CD4-positive, CD25-positive, alpha-beta regulatory T cell (primary cell): ENCODE measurements at regions not wholly inside any gene's neighbourhood (a gene's known extent, or its start where the extent isn't known, plus 50 kb on each side); places are given as distances from the start of the nearest gene placed in this dataset.

Source experiments
- ATAC-seq, 2 donors: fragments of 150-1000 bp; cut with Tn5 transposase; one replicate each; pipeline ENCODE4 v1.10.0; 2021; ENCODE audit warnings: low read depth in 2 of 2, moderate number of reproducible peaks in 2 of 2, moderate library complexity in 1 of 2
- DNase-seq, 3 donors: peaks; one replicate each; pipeline versions ENCODE4 v3.0.0 to v3.0.0-alpha.2; 2012 to 2022; ENCODE audit warnings: mixed read lengths in 1 of 3
- H3K27ac ChIP-seq: one replicate; pipeline ENCODE4 v1.7.0; 2013; ENCODE audit warnings: mild to moderate bottlenecking, low read length; ENCODE audit not compliant: insufficient read depth, poor library complexity, severe bottlenecking
- H3K27me3 ChIP-seq: one replicate; pipeline ENCODE4 v1.7.0; 2013; ENCODE audit warnings: low read length; ENCODE audit not compliant: control insufficient read depth, insufficient read depth
- H3K36me3 ChIP-seq: one replicate; pipeline ENCODE4 v1.7.0; 2013; ENCODE audit warnings: mild to moderate bottlenecking, low read length, moderate library complexity; ENCODE audit not compliant: control insufficient read depth, insufficient read depth
- H3K4me1 ChIP-seq: 2 replicates; pipeline ENCODE4 v1.7.0; 2013; ENCODE audit warnings: mild to moderate bottlenecking, low read length; ENCODE audit not compliant: insufficient read depth, control insufficient read depth, poor library complexity, severe bottlenecking
- H3K4me3 ChIP-seq: one replicate; pipeline ENCODE4 v1.7.0; 2013; ENCODE audit warnings: low read depth, mild to moderate bottlenecking, low read length, moderate library complexity
- H3K9me3 ChIP-seq, 2 experiments: 1 replicate in 1 of 2; 2 replicates in 1 of 2; pipeline ENCODE4 v1.7.0; 2013; ENCODE audit warnings: low read length in 2 of 2, mild to moderate bottlenecking in 1 of 2, moderate library complexity in 1 of 2; ENCODE audit not compliant: control insufficient read depth in 2 of 2
- H3K27ac Mint-ChIP-seq, 3 donors: one replicate each; pipeline ENCODE4 v1.8.0; 2020 to 2022; ENCODE audit warnings: mild to moderate bottlenecking in 3 of 3, mixed read lengths in 3 of 3, moderate library complexity in 2 of 3
- H3K27me3 Mint-ChIP-seq: one replicate; pipeline ENCODE4 v1.8.0; 2022; ENCODE audit warnings: mild to moderate bottlenecking, mixed read lengths
- H3K36me3 Mint-ChIP-seq: one replicate; pipeline ENCODE4 v1.8.0; 2020; ENCODE audit warnings: mixed read lengths
- H3K4me1 Mint-ChIP-seq, 4 donors: one replicate each; pipeline ENCODE4 v1.8.0; 2020 to 2022; ENCODE audit warnings: mixed read lengths in 4 of 4, mild to moderate bottlenecking in 1 of 4
- H3K4me3 Mint-ChIP-seq, 4 donors: one replicate each; pipeline ENCODE4 v1.8.0; 2020 to 2022; ENCODE audit warnings: mild to moderate bottlenecking in 4 of 4, mixed read lengths in 4 of 4, moderate library complexity in 3 of 4
- H3K9me3 Mint-ChIP-seq, 7 donors: one replicate each; pipeline ENCODE4 v1.8.0; 2020 to 2022; ENCODE audit warnings: mixed read lengths in 7 of 7, mild to moderate bottlenecking in 3 of 7, moderate library complexity in 2 of 7

DNA sequence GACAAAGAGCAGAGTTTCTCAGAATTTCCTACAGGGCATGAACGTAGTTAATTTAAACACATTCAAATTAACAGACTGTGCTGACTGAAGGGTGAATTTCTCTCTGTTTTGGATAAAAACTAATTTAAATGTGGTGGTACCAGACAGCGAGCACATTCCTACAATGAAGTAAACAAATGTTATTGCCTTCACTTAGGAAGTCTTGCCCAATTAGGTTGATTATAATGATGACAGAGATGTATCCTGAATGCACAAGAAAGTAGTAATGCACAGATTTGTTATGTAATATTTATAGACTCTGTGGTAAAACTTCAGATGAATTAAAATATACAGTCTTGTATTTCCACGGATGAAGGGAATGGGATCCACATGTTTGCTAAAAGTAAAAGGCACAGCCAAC is 507.2 kb downstream of the EPHA4 start:
- peaks cover 0 to 3% (median 2%) of the 10 kb centered on the region in 7 donors for H3K9me3 Mint-ChIP-seq
- H3K36me3 Mint-ChIP-seq: no peaks in the 10 kb centered on the region
- no peak for DNase-seq
- Histone ChIP-seq H3K27ac (no peak overlapping the region), H3K27me3 (no peaks in the 10 kb centered on the region), H3K9me3 (no peaks in the 10 kb centered on the region), H3K4me1 (no peaks in the 10 kb centered on the region), H3K4me3 (no peak overlapping the region), H3K36me3 (no peaks in the 10 kb centered on the region)
- no peaks in the 10 kb centered on the region for H3K27me3 Mint-ChIP-seq
- H3K4me3 Mint-ChIP-seq: no peak overlapping the region
- H3K4me1 Mint-ChIP-seq: no peaks in the 10 kb centered on the region
- no peak overlapping the region for H3K27ac Mint-ChIP-seq
- no peak for ATAC-seq

DNA sequence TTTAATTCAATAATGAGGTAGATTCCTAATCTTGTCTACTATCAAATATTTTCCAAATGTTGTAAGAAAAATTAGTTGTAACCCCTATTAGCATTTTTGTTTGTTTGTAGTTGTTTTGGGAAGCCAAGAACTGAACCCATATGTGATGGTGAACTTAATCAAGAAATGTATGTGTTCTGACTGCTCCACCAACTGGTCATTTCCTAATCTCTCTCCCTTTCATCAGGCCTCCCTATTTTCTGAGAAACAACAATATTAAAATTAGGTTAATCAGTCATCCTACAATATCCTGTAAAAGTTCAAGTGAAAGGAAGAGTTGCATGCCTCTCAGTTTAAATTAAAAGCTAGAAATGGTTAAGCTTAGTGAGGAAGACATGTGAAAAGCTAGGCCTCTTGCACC is 504.0 kb downstream of the EPHA4 start:
- no peaks in the 10 kb centered on the region for H3K4me1 Mint-ChIP-seq
- no peaks in the 10 kb centered on the region for H3K36me3 Mint-ChIP-seq
- Histone ChIP-seq H3K4me3 (no peak overlapping the region), H3K27me3 (no peaks in the 10 kb centered on the region), H3K4me1 (no peaks in the 10 kb centered on the region), H3K36me3 (no peaks in the 10 kb centered on the region), H3K9me3 (no peaks in the 10 kb centered on the region), H3K27ac (no peak overlapping the region)
- H3K27me3 Mint-ChIP-seq: no peaks in the 10 kb centered on the region
- DNase-seq (no peak), ATAC-seq (no peak)
- peaks cover 0 to 10% (median 3%) of the 10 kb centered on the region in 7 donors for H3K9me3 Mint-ChIP-seq
- H3K27ac Mint-ChIP-seq: no peak overlapping the region
- no peak overlapping the region for H3K4me3 Mint-ChIP-seq

DNA sequence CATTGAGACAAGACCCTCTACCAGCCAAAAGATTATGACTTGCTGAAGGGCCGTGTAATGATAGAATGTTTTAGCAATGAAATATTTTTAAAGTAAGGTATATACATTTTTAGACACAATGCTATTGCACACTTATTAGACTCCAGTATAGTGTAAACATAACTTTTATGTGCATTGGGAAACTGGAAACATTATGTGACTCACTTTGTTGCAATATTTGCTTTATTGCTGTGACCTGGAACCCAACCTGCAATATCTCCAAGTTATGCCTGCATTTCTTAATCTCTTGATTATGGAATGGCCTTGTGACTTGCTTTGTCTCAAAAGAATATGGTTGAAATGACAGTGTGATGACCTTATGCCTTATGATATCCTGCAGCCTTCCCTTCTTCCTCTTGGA is 502.0 kb downstream of the EPHA4 start:
- Mint-ChIP-seq H3K36me3 (no peaks in the 10 kb centered on the region), H3K4me3 (no peak overlapping the region), H3K4me1 (no peaks in the 10 kb centered on the region), H3K27me3 (no peaks in the 10 kb centered on the region), H3K9me3 (peaks cover 0 to 10% (median 4%) of the 10 kb centered on the region in 7 donors), H3K27ac (no peak overlapping the region)
- no peak overlapping the region for H3K4me3 ChIP-seq
- H3K9me3 ChIP-seq: no peaks in the 10 kb centered on the region
- H3K27me3 ChIP-seq: no peaks in the 10 kb centered on the region
- no peak for DNase-seq
- no peaks in the 10 kb centered on the region for H3K36me3 ChIP-seq
- ATAC-seq: no peak
- no peaks in the 10 kb centered on the region for H3K4me1 ChIP-seq
- no peak overlapping the region for H3K27ac ChIP-seq

DNA sequence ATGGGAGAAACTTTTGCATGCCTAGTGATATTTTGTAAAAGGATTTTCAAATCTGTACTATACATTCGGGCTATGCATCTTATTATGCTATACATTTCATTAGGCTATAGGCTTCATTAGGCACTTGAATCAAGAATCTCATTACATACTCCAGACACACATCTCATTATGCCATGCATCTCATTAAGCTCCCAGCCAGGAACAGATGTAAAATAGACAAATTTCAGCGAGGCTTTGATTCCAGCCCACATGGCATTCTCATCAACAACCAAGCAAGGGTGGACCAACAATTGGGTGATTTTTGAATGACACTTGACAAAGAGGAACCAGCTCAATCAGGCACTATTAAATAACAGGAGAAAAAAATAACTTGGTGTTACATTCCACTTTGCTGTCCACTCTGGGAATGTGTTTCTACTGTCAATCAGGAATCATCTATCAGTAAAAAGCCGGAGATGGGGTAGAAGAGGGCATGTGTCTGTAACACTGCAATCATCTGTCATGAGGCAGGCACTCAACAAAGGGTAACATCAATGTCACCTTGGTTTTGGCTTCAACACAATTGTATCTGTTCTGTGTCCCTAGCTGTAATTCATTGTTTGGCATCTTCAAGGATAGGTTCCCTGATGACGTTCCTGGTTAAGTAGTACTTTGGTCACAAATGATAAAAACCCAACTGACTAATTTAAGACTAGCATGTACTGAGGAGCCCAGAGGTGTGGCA is 498.6 kb downstream of the EPHA4 start:
- ATAC-seq: no peak
- no peaks in the 10 kb centered on the region for H3K27me3 Mint-ChIP-seq
- H3K9me3 Mint-ChIP-seq: peaks cover 0 to 10% (median 4%) of the 10 kb centered on the region in 7 donors
- no peak overlapping the region for H3K4me3 Mint-ChIP-seq
- H3K36me3 Mint-ChIP-seq: no peaks in the 10 kb centered on the region
- no peaks in the 10 kb centered on the region for H3K4me1 ChIP-seq
- no peaks in the 10 kb centered on the region for H3K27me3 ChIP-seq
- no peaks in the 10 kb centered on the region for H3K4me1 Mint-ChIP-seq
- H3K4me3 ChIP-seq: no peak overlapping the region
- H3K27ac Mint-ChIP-seq: no peak overlapping the region
- H3K36me3 ChIP-seq: no peaks in the 10 kb centered on the region
- H3K9me3 ChIP-seq: no peaks in the 10 kb centered on the region
- DNase-seq: no peak
- no peak overlapping the region for H3K27ac ChIP-seq

DNA sequence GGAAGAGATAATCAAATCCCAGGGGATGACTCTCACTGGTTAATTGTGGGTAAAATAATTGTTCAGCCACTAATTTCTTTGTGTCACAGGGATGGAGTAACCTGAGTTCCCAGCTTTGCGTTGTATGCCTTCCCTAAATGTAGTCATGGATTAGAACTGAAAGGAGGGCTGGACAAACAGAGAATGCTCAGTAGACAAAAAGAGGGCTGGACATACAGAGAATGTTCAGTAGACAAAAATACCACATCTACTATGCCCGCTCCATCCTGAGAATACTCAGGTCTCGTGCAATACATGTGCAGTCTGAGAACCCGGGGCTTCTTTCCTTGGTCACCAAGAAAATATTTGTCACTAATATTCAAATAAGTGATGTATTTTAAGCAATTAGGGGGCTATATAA is 497.9 kb downstream of the EPHA4 start:
- peaks cover 0 to 10% (median 4%) of the 10 kb centered on the region in 7 donors for H3K9me3 Mint-ChIP-seq
- H3K4me1 Mint-ChIP-seq: no peaks in the 10 kb centered on the region
- no peak for DNase-seq
- Histone ChIP-seq H3K9me3 (no peaks in the 10 kb centered on the region), H3K36me3 (no peaks in the 10 kb centered on the region), H3K4me1 (no peaks in the 10 kb centered on the region), H3K27ac (no peak overlapping the region), H3K27me3 (no peaks in the 10 kb centered on the region), H3K4me3 (no peak overlapping the region)
- no peaks in the 10 kb centered on the region for H3K27me3 Mint-ChIP-seq
- no peak for ATAC-seq
- no peak overlapping the region for H3K4me3 Mint-ChIP-seq
- no peak overlapping the region for H3K27ac Mint-ChIP-seq
- no peaks in the 10 kb centered on the region for H3K36me3 Mint-ChIP-seq

DNA sequence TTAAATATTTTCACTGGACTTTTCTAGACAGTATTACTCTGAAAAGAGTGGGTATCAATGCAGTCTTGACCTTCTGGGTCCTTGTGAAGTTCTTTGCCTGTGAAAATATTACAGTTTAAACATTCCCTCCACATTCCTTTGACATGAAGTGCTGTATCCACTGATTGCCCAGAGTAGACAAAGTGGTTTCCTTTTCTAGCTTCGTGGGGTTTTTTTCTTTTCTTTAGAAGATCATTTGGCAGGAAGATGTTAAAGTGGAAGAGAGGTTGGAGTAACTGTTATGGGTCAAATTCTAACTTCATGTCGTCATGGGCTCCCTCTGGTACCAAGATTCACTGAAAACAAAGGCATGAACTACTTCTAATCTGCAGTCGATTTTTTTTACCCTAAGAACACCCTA is 496.9 kb downstream of the EPHA4 start:
- no peaks in the 10 kb centered on the region for H3K27me3 Mint-ChIP-seq
- no peaks in the 10 kb centered on the region for H3K36me3 Mint-ChIP-seq
- ATAC-seq (no peak), DNase-seq (no peak)
- no peak overlapping the region for H3K27ac Mint-ChIP-seq
- no peaks in the 10 kb centered on the region for H3K36me3 ChIP-seq
- no peaks in the 10 kb centered on the region for H3K4me1 Mint-ChIP-seq
- no peak overlapping the region for H3K27ac ChIP-seq
- H3K27me3 ChIP-seq: no peaks in the 10 kb centered on the region
- H3K4me3 ChIP-seq: no peak overlapping the region
- H3K9me3 Mint-ChIP-seq: peaks cover 0 to 10% (median 3%) of the 10 kb centered on the region in 7 donors
- H3K4me3 Mint-ChIP-seq: no peak overlapping the region
- no peaks in the 10 kb centered on the region for H3K4me1 ChIP-seq
- H3K9me3 ChIP-seq: no peaks in the 10 kb centered on the region

DNA sequence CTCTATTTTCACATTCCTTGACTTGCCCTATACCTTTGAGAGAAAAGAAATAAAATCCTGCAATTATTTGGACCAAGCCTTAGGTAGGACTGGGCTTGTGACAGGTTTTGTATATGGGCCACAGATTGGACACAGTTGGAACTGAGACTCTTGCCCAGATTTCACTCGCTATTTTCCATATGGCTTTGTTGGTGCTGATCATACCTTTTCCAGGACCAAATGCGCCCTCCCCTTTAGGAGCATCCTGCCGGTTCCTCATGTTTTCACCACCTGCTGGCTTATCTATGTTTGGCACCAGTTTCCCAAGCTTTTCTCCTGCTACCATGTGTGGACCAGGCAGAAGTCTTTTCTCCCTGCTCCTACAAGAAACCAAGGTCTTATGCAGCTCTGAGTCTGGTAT is 494.9 kb downstream of the EPHA4 start:
- no peak overlapping the region for H3K27ac ChIP-seq
- ATAC-seq (no peak), DNase-seq (no peak)
- no peaks in the 10 kb centered on the region for H3K4me1 ChIP-seq
- H3K9me3 Mint-ChIP-seq: peaks cover 0 to 4% (median 1%) of the 10 kb centered on the region in 7 donors
- no peak overlapping the region for H3K4me3 ChIP-seq
- H3K27me3 Mint-ChIP-seq: no peaks in the 10 kb centered on the region
- no peaks in the 10 kb centered on the region for H3K27me3 ChIP-seq
- H3K36me3 Mint-ChIP-seq: no peaks in the 10 kb centered on the region
- H3K9me3 ChIP-seq: no peaks in the 10 kb centered on the region
- H3K27ac Mint-ChIP-seq: no peak overlapping the region
- H3K4me1 Mint-ChIP-seq: no peaks in the 10 kb centered on the region
- H3K36me3 ChIP-seq: no peaks in the 10 kb centered on the region
- no peak overlapping the region for H3K4me3 Mint-ChIP-seq

DNA sequence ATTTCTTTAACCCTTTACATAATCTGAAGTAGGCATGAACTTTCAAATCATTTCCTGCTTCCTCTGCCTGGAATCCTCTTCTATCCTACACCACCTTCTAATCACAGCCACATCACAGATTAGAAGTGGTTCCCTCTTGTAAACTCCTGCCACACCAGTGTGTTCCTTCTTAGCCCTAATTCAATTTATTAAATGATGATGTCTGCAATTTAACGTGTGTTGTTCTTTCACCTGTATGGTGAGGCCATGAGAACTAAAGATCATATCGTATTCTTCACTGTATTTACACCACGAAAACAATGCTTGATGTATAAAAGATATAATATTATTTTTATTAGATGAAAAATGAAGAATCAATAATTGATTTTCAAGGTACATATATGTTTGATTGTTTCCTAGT is 494.3 kb downstream of the EPHA4 start:
- no peak overlapping the region for H3K4me3 Mint-ChIP-seq
- DNase-seq: no peak
- H3K36me3 ChIP-seq: no peaks in the 10 kb centered on the region
- peaks cover 0 to 4% (median 0%) of the 10 kb centered on the region in 7 donors for H3K9me3 Mint-ChIP-seq
- ATAC-seq: no peak
- H3K27me3 ChIP-seq: no peaks in the 10 kb centered on the region
- H3K4me1 ChIP-seq: no peaks in the 10 kb centered on the region
- no peaks in the 10 kb centered on the region for H3K9me3 ChIP-seq
- H3K4me3 ChIP-seq: no peak overlapping the region
- H3K36me3 Mint-ChIP-seq: no peaks in the 10 kb centered on the region
- H3K27ac ChIP-seq: no peak overlapping the region
- H3K27me3 Mint-ChIP-seq: no peaks in the 10 kb centered on the region
- H3K27ac Mint-ChIP-seq: no peak overlapping the region
- no peaks in the 10 kb centered on the region for H3K4me1 Mint-ChIP-seq
